Nephron (organoid): ENCODE measurements at regions not wholly inside any gene's neighbourhood (a gene's known extent, or its start where the extent isn't known, plus 50 kb on each side); places are given as distances from the start of the nearest gene placed in this dataset.

ENCODE experiments used
- H3K27ac Mint-ChIP-seq, 3 experiments: 2 replicates each; pipeline ENCODE4 v1.8.0; 2020; ENCODE audit warnings: mixed read lengths in 3 of 3, mild to moderate bottlenecking in 2 of 3, moderate library complexity in 1 of 3
- H3K27me3 Mint-ChIP-seq: 2 replicates; pipeline ENCODE4 v1.8.0; 2021; ENCODE audit warnings: low read depth, mild to moderate bottlenecking, moderate library complexity, mixed read lengths
- H3K36me3 Mint-ChIP-seq: 2 replicates; pipeline ENCODE4 v1.8.0; 2020; ENCODE audit warnings: low read depth, mixed read lengths
- H3K4me1 Mint-ChIP-seq: 2 replicates; pipeline ENCODE4 v1.8.0; 2020; ENCODE audit warnings: mixed read lengths
- H3K4me3 Mint-ChIP-seq, 3 experiments: 2 replicates each; pipeline ENCODE4 v1.8.0; 2020; ENCODE audit warnings: mild to moderate bottlenecking in 3 of 3, mixed read lengths in 3 of 3, moderate library complexity in 2 of 3
- H3K9me3 Mint-ChIP-seq: 2 replicates; pipeline ENCODE4 v1.8.0; 2020; ENCODE audit warnings: mixed read lengths
- CTCF ChIP-seq, 3 experiments: fragments of 200-600 bp; sonication (generic); IDR thresholded peaks; one replicate each; pipeline ENCODE4 v1.5.0; 2021; ENCODE audit warnings: antibody characterized with exemption in 3 of 3; ENCODE audit not compliant: unreplicated experiment in 3 of 3

- Mint-ChIP-seq H3K36me3 (no peaks in the 10 kb centered on the region), H3K9me3 (no peaks in the 10 kb centered on the region), H3K4me3 (no peak overlapping the region), H3K4me1 (peaks cover 20% of the 10 kb centered on the region), H3K27me3 (no peaks in the 10 kb centered on the region), H3K27ac (no peak overlapping the region)
- TF ChIP-seq CTCF (IDR thresholded peaks at IDR 0.05; ENCODE audit: unreplicated experiment in 3 of 3) = no peak
These were observed 170.1 kb downstream of the RBM43 start for GRCh38 chr2:151091583-151091982.

- Mint-ChIP-seq H3K27ac (peak overlapping the region in 2 of 3 experiments; percentile 16 to 19), H3K36me3 (no peaks in the 10 kb centered on the region), H3K4me1 (peaks cover 33% of the 10 kb centered on the region), H3K4me3 (no peak overlapping the region), H3K27me3 (no peaks in the 10 kb centered on the region), H3K9me3 (no peaks in the 10 kb centered on the region)
- no peak for TF ChIP-seq CTCF (IDR thresholded peaks at IDR 0.05; ENCODE audit: unreplicated experiment in 3 of 3)
These were observed 174.3 kb downstream of the RBM43 start for GRCh38 chr2:151087377-151087776.

- no peak overlapping the region for H3K4me3 Mint-ChIP-seq
These were observed 176.5 kb downstream of the RBM43 start for GRCh38 chr2:151085181-151085611.

GRCh38 chr2:151083856-151084795, 177.5 kb downstream of the RBM43 start:
- Mint-ChIP-seq H3K27me3 (no peaks in the 10 kb centered on the region), H3K4me1 (peaks cover 31% of the 10 kb centered on the region), H3K36me3 (no peaks in the 10 kb centered on the region), H3K9me3 (no peaks in the 10 kb centered on the region), H3K4me3 (no peak overlapping the region), H3K27ac (peak overlapping the region; percentile 5 to 38 (median 7))
- TF ChIP-seq CTCF (IDR thresholded peaks at IDR 0.05; ENCODE audit: unreplicated experiment in 3 of 3) = no peak

More at GRCh38 chr2:151085181-151085611, 176.5 kb downstream of the RBM43 start:
- H3K27me3 Mint-ChIP-seq = no peaks in the 10 kb centered on the region
- H3K36me3 Mint-ChIP-seq = no peaks in the 10 kb centered on the region
- H3K4me1 Mint-ChIP-seq = peaks cover 33% of the 10 kb centered on the region
- no peak for TF ChIP-seq CTCF (IDR thresholded peaks at IDR 0.05; ENCODE audit: unreplicated experiment in 3 of 3)
- peak overlapping the region in 2 of 3 experiments; percentile 7 to 41 for H3K27ac Mint-ChIP-seq
- H3K9me3 Mint-ChIP-seq = no peaks in the 10 kb centered on the region

- no peak for TF ChIP-seq CTCF (IDR thresholded peaks at IDR 0.05; ENCODE audit: unreplicated experiment in 3 of 3)
- Mint-ChIP-seq H3K4me3 (no peak overlapping the region), H3K27me3 (no peaks in the 10 kb centered on the region), H3K36me3 (no peaks in the 10 kb centered on the region), H3K9me3 (peaks cover 25% of the 10 kb centered on the region), H3K27ac (no peak overlapping the region), H3K4me1 (peaks cover 8% of the 10 kb centered on the region)
These were observed 182.8 kb downstream of the RBM43 start for GRCh38 chr2:151078889-151079288.
